ENCODE measurements at regions not wholly inside any gene's neighbourhood (a gene's known extent, or its start where the extent isn't known, plus 50 kb on each side); places are given as distances from the start of the nearest gene placed in this dataset.

DNA sequence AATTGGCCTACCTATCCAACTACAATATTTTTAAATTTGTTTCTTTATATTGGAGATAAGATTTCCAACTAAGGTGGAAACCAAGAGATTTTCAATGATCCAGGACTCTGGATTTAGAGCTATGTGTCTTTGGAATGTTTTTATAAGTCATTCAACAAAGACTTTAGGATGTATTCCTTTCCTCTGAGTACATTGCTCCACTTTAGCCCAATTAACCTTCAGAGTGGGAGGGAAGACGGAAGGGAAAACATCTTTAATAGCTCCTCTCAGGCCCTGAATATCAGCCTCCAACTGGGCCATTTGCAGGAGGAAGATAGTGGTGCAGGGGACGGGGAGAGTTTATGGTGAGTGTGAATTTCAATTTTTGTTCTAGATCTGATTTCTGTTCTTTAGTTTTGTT lies 239.2 kb downstream of the PIK3R1 start:
- Mint-ChIP-seq H3K27me3 (ENCODE audit: low read depth in 3 of 3) (peaks cover 0 to 4% (median 2%) of the 10 kb centered on the region in 3 donors), H3K4me3 (no peak overlapping the region), H3K36me3 (no peaks in the 10 kb centered on the region), H3K27ac (no peak overlapping the region), H3K9me3 (peaks cover 0 to 6% (median 3%) of the 10 kb centered on the region in 7 donors), H3K4me1 (no peaks in the 10 kb centered on the region)
- Histone ChIP-seq H3K9ac (ENCODE audit: insufficient read depth, low read length, poor library complexity, severe bottlenecking) (no peak overlapping the region), H3K79me2 (ENCODE audit: insufficient read depth, low read length) (no peaks in the 10 kb centered on the region), H3K4me2 (replicated peaks; ENCODE audit: extremely low read depth, low read length, poor library complexity, severe bottlenecking) (no peak overlapping the region), H3K27me3 (ENCODE audit: control insufficient read depth in 2 of 2, insufficient read depth in 2 of 2, low read length in 2 of 2) (no peaks in the 10 kb centered on the region), H3K36me3 (replicated peaks in 1 of 2; ENCODE audit: control insufficient read depth in 1 of 2, insufficient read depth in 2 of 2, low read length in 2 of 2) (no peaks in the 10 kb centered on the region), H3K9me3 (replicated peaks in 1 of 2; ENCODE audit: control insufficient read depth in 1 of 2, insufficient read depth in 1 of 2, low read length in 2 of 2) (no peaks in the 10 kb centered on the region), H4K20me1 (ENCODE audit: insufficient read depth, low read length) (no peaks in the 10 kb centered on the region), H3K4me3 (replicated peaks in 1 of 3; ENCODE audit: low read depth in 2 of 3, low read length in 3 of 3) (no peak overlapping the region), H3K27ac (ENCODE audit: low read depth in 1 of 2, low read length in 2 of 2) (no peak overlapping the region), H2AFZ (ENCODE audit: insufficient read depth, low read depth, low read length, poor library complexity, severe bottlenecking) (no peak overlapping the region), H3K4me1 (ENCODE audit: control insufficient read depth in 1 of 2, insufficient read depth in 2 of 2, low read length in 2 of 2) (no peaks in the 10 kb centered on the region)
- TF ChIP-seq, protein P1, sequence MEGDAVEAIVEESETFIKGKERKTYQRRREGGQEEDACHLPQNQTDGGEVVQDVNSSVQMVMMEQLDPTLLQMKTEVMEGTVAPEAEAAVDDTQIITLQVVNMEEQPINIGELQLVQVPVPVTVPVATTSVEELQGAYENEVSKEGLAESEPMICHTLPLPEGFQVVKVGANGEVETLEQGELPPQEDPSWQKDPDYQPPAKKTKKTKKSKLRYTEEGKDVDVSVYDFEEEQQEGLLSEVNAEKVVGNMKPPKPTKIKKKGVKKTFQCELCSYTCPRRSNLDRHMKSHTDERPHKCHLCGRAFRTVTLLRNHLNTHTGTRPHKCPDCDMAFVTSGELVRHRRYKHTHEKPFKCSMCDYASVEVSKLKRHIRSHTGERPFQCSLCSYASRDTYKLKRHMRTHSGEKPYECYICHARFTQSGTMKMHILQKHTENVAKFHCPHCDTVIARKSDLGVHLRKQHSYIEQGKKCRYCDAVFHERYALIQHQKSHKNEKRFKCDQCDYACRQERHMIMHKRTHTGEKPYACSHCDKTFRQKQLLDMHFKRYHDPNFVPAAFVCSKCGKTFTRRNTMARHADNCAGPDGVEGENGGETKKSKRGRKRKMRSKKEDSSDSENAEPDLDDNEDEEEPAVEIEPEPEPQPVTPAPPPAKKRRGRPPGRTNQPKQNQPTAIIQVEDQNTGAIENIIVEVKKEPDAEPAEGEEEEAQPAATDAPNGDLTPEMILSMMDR (IDR thresholded peaks at IDR 0.05) = no peak
- intact Hi-C loops (cut with micrococcal nuclease) = no loop called here
- no CpG with 5 or more reads among the region's 2 CpGs for WGBS (ENCODE audit: insufficient coverage)
- DNase-seq = no peak

- H4K20me1 ChIP-seq (ENCODE audit: insufficient read depth, low read length) = no peaks in the 10 kb centered on the region
- WGBS (ENCODE audit: insufficient coverage) = no CpG with 5 or more reads among the region's 3 CpGs
- H3K4me2 ChIP-seq (replicated peaks; ENCODE audit: extremely low read depth, low read length, poor library complexity, severe bottlenecking) = no peak overlapping the region
- no peaks in the 10 kb centered on the region for H3K27me3 ChIP-seq (ENCODE audit: control insufficient read depth in 2 of 2, insufficient read depth in 2 of 2, low read length in 2 of 2)
- no peak for DNase-seq
- no peaks in the 10 kb centered on the region for H3K36me3 ChIP-seq (replicated peaks in 1 of 2; ENCODE audit: control insufficient read depth in 1 of 2, insufficient read depth in 2 of 2, low read length in 2 of 2)
- no peaks in the 10 kb centered on the region for H3K4me1 ChIP-seq (ENCODE audit: control insufficient read depth in 1 of 2, insufficient read depth in 2 of 2, low read length in 2 of 2)
- Mint-ChIP-seq H3K9me3 (peaks cover 0 to 6% (median 3%) of the 10 kb centered on the region in 7 donors), H3K36me3 (no peaks in the 10 kb centered on the region), H3K27me3 (ENCODE audit: low read depth in 3 of 3) (peaks cover 0 to 2% (median under 1%) of the 10 kb centered on the region in 3 donors), H3K4me3 (no peak overlapping the region), H3K27ac (no peak overlapping the region), H3K4me1 (no peaks in the 10 kb centered on the region)
- H3K79me2 ChIP-seq (ENCODE audit: insufficient read depth, low read length) = no peaks in the 10 kb centered on the region
- H3K9me3 ChIP-seq (replicated peaks in 1 of 2; ENCODE audit: control insufficient read depth in 1 of 2, insufficient read depth in 1 of 2, low read length in 2 of 2) = no peaks in the 10 kb centered on the region
- no peak overlapping the region for H3K9ac ChIP-seq (ENCODE audit: insufficient read depth, low read length, poor library complexity, severe bottlenecking)
- TF ChIP-seq, protein P1 (IDR thresholded peaks at IDR 0.05) = no peak
- H3K27ac ChIP-seq (ENCODE audit: low read depth in 1 of 2, low read length in 2 of 2) = no peak overlapping the region
- no peak overlapping the region for H2AFZ ChIP-seq (ENCODE audit: insufficient read depth, low read depth, low read length, poor library complexity, severe bottlenecking)
- H3K4me3 ChIP-seq (replicated peaks in 1 of 3; ENCODE audit: low read depth in 2 of 3, low read length in 3 of 3) = no peak overlapping the region
- intact Hi-C loops (cut with micrococcal nuclease) = no loop called here
These were observed 239.7 kb downstream of the PIK3R1 start for GRCh38 chr5:68455216-68455615.

Data from CD14-positive monocyte (primary cell).